ENCODE measurements at regions not wholly inside any gene's neighbourhood (a gene's known extent, or its start where the extent isn't known, plus 50 kb on each side); places are given as distances from the start of the nearest gene placed in this dataset.

DNA sequence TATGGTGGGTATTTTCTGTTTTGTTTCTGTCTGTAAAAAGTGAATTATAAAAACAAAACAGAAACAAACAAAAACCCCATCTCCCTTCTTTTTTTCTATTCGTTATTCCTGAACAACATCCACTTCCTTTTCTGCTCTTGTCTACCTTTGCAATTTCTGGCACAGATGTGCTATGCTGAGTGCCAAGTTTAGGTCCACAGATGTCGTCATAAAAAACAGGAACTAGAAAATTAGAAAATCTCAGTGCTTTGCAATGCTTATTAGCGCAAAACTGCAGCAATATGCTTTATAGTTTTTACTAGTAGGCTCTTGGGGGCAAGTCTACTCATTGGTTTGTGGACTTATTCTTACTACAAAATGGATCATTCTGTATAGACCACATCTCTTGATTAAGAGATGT, 94.2 kb upstream of the PRKCQ start:
- ChIA-PET CTCF (no interaction called here), POLR2A (no interaction called here)
- H3K9me3 Mint-ChIP-seq = peaks cover 16% of the 10 kb centered on the region
- no peak overlapping the region for H3K4me3 Mint-ChIP-seq
- no peaks in the 10 kb centered on the region for H3K36me3 Mint-ChIP-seq
- DNase-seq (ENCODE audit: low spot score) (no peak), ATAC-seq (no peak)
- TF ChIP-seq, protein P1, sequence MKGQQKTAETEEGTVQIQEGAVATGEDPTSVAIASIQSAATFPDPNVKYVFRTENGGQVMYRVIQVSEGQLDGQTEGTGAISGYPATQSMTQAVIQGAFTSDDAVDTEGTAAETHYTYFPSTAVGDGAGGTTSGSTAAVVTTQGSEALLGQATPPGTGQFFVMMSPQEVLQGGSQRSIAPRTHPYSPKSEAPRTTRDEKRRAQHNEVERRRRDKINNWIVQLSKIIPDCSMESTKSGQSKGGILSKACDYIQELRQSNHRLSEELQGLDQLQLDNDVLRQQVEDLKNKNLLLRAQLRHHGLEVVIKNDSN (CRISPR knock-in tag; IDR thresholded peaks at IDR 0.05) = no peak
- TF ChIP-seq ZNF532 (CRISPR knock-in tag; IDR thresholded peaks at IDR 0.05; ENCODE audit: borderline replicate concordance) = no peak
- H3K27me3 Mint-ChIP-seq (ENCODE audit: low read depth) = peaks cover 2% of the 10 kb centered on the region; the same call in 1 of the 2 replicates
- H3K4me1 Mint-ChIP-seq = peaks cover 10% of the 10 kb centered on the region
- H3K27ac Mint-ChIP-seq = no peak overlapping the region

DNA sequence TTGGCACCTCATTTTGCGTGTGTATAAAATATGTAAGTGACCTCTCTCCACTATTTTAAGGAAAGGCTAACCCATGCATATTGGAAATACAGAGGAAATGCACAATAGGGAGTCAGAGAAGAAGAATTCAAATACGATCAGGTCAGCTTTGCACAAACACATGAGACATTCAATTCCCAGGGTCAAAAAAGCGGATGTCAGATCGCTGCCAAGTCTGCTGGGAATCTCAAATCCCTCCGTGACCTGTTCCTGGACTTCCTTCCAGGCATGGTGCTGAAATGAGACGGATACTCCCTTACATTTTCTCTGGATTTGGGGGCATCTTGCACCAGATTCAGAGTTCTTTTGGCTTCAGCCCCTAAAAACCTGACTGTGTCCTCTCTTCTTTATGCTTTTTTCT, 91.9 kb upstream of the PRKCQ start:
- H3K27ac Mint-ChIP-seq = no peak overlapping the region
- peaks cover 4% of the 10 kb centered on the region for H3K4me1 Mint-ChIP-seq
- peaks cover 14% of the 10 kb centered on the region for H3K9me3 Mint-ChIP-seq
- POLR2A ChIA-PET = no interaction called here
- CTCF ChIA-PET = no interaction called here
- no peaks in the 10 kb centered on the region for H3K36me3 Mint-ChIP-seq
- TF ChIP-seq ZSCAN18 (CRISPR knock-in tag; IDR thresholded peaks at IDR 0.05) (no peak), MXD4 (CRISPR knock-in tag; IDR thresholded peaks at IDR 0.05; ENCODE audit: borderline replicate concordance) (no peak), SMAD3 (CRISPR knock-in tag; IDR thresholded peaks at IDR 0.05; ENCODE audit: borderline replicate concordance) (no peak), ZNF317 (CRISPR knock-in tag; IDR thresholded peaks at IDR 0.05; ENCODE audit: borderline replicate concordance, low read depth) (no peak), ZNF512 (CRISPR knock-in tag; IDR thresholded peaks at IDR 0.05; ENCODE audit: borderline replicate concordance) (no peak), IRF2 (CRISPR knock-in tag; IDR thresholded peaks at IDR 0.05; ENCODE audit: borderline replicate concordance, low read depth) (no peak), GRHL2 (CRISPR knock-in tag; IDR thresholded peaks at IDR 0.05; ENCODE audit: insufficient replicate concordance, severe bottlenecking) (no peak), TEAD4 (CRISPR knock-in tag; IDR thresholded peaks at IDR 0.05) (no peak), MYBL2 (CRISPR knock-in tag; IDR thresholded peaks at IDR 0.05) (no peak), ATF1 (CRISPR knock-in tag; IDR thresholded peaks at IDR 0.05) (no peak)
- TF ChIP-seq, protein P2, sequence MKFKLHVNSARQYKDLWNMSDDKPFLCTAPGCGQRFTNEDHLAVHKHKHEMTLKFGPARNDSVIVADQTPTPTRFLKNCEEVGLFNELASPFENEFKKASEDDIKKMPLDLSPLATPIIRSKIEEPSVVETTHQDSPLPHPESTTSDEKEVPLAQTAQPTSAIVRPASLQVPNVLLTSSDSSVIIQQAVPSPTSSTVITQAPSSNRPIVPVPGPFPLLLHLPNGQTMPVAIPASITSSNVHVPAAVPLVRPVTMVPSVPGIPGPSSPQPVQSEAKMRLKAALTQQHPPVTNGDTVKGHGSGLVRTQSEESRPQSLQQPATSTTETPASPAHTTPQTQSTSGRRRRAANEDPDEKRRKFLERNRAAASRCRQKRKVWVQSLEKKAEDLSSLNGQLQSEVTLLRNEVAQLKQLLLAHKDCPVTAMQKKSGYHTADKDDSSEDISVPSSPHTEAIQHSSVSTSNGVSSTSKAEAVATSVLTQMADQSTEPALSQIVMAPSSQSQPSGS (CRISPR knock-in tag; IDR thresholded peaks at IDR 0.05; ENCODE audit: borderline replicate concordance, low read depth) = no peak
- TF ChIP-seq, protein P3, sequence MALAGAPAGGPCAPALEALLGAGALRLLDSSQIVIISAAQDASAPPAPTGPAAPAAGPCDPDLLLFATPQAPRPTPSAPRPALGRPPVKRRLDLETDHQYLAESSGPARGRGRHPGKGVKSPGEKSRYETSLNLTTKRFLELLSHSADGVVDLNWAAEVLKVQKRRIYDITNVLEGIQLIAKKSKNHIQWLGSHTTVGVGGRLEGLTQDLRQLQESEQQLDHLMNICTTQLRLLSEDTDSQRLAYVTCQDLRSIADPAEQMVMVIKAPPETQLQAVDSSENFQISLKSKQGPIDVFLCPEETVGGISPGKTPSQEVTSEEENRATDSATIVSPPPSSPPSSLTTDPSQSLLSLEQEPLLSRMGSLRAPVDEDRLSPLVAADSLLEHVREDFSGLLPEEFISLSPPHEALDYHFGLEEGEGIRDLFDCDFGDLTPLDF (CRISPR knock-in tag; IDR thresholded peaks at IDR 0.05) = no peak
- TF ChIP-seq, protein P4, sequence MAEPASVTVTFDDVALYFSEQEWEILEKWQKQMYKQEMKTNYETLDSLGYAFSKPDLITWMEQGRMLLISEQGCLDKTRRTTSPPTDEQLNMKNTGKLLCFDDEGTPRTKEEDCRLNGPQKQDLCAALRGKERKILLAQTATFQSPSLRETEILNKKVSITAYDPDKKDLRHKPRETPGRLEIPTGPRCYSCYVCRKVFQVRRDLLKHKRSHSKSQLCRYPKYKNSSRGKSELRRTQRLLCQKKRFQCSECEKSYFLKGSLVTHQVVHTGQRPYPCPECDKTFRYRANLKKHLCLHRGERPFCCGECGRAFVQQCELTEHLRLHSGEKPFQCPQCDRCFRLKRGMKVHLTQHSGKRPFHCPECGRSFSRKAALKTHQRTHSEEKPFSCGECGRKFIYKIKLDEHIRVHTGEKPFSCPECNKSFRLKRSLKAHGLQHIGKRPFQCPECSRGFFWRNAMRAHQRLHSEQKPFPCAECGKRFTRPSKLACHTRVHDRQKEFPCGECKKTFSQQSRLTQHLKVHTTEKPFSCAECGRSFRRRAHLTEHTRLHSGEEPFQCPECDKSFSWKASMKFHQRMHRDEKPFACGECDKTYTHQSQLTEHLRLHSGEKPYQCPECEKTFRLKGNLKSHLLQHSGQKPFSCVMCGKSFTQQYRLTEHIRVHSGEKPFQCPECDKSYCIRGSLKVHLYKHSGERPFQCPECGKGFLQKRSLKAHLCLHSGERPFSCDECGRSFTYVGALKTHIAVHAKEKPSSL (CRISPR knock-in tag; conservative IDR thresholded peaks at IDR 0.05) = no peak
- TF ChIP-seq, protein P5, sequence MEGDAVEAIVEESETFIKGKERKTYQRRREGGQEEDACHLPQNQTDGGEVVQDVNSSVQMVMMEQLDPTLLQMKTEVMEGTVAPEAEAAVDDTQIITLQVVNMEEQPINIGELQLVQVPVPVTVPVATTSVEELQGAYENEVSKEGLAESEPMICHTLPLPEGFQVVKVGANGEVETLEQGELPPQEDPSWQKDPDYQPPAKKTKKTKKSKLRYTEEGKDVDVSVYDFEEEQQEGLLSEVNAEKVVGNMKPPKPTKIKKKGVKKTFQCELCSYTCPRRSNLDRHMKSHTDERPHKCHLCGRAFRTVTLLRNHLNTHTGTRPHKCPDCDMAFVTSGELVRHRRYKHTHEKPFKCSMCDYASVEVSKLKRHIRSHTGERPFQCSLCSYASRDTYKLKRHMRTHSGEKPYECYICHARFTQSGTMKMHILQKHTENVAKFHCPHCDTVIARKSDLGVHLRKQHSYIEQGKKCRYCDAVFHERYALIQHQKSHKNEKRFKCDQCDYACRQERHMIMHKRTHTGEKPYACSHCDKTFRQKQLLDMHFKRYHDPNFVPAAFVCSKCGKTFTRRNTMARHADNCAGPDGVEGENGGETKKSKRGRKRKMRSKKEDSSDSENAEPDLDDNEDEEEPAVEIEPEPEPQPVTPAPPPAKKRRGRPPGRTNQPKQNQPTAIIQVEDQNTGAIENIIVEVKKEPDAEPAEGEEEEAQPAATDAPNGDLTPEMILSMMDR (IDR thresholded peaks at IDR 0.05) = no peak
- DNase-seq (ENCODE audit: low spot score) = no peak
- no peak for ATAC-seq
- H3K4me3 Mint-ChIP-seq = no peak overlapping the region
- peaks cover 2% of the 10 kb centered on the region; the same call in 1 of the 2 replicates for H3K27me3 Mint-ChIP-seq (ENCODE audit: low read depth)
